ENCODE measurements at regions not wholly inside any gene's neighbourhood (a gene's known extent, or its start where the extent isn't known, plus 50 kb on each side); places are given as distances from the start of the nearest gene placed in this dataset.

DNA sequence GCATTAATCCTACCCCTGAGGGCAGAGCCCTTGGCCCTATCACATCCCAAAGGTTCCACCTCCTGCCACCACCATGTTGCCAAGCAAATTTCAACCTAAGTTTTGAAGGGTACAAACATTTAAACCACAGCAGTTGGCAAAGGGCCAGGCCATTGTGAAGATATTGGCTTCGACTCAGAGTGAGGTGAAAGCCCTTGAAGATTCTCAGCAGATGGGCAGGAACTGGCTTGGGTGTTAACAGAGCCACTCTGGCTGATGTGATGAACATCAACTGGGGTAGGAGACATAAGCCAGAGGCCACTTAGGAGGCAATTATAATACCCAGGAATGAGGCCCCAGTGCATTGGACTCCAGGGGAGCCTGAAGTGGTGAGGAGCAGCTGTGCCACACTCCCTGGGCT is 207.7 kb upstream of the KAZN start:
- no peaks in the 10 kb centered on the region for H3K27me3 ChIP-seq (ENCODE audit: control insufficient read depth in 1 of 2, insufficient read depth in 2 of 2, low read length in 2 of 2)
- in situ Hi-C loops (cut with HindIII; ENCODE audit: extremely low pct_ligation_motif_present, low pct_unique_long_range_greater_than_20kb) (no loop called here), intact Hi-C loops (cut with micrococcal nuclease; ENCODE audit: unreplicated experiment) (no loop called here)
- no peaks in the 10 kb centered on the region for H4K20me1 ChIP-seq (ENCODE audit: insufficient read depth, low read length)
- H3K4me1 ChIP-seq (ENCODE audit: insufficient read depth, low read length) = no peaks in the 10 kb centered on the region
- CTCF ChIA-PET (ENCODE audit: low intra/inter-chr PET ratio, low total read pairs) = no interaction called here
- DNase-seq (ENCODE audit: low spot score) (no peak), ATAC-seq (no peak), FAIRE-seq (no peak)
- H3K27ac ChIP-seq (ENCODE audit: extremely low read length, insufficient read depth, low read length) = no peak overlapping the region
- H3K36me3 ChIP-seq (replicated peaks in 1 of 2; ENCODE audit: control insufficient read depth in 1 of 2, insufficient read depth in 2 of 2, low read length in 2 of 2) = no peaks in the 10 kb centered on the region
- no TSS peak for BruUV-seq (replicated peaks)
- no peak overlapping the region for H2AFZ ChIP-seq (ENCODE audit: low read length)
- no peak overlapping the region for H3K4me3 ChIP-seq (replicated peaks in 1 of 3; ENCODE audit: insufficient read depth in 1 of 3, low read depth in 2 of 3, low read length in 3 of 3)
- H3K4me2 ChIP-seq (ENCODE audit: low read depth, low read length) = no peak overlapping the region
- no peak for TF ChIP-seq NFIC (IDR thresholded peaks at IDR 0.05; ENCODE audit: low read length)
- no peak for TF ChIP-seq MYPOP (CRISPR knock-in tag; IDR thresholded peaks at IDR 0.05)
- no peak for TF ChIP-seq ZNF550 (CRISPR knock-in tag; IDR thresholded peaks at IDR 0.05; ENCODE audit: borderline replicate concordance)
- TF ChIP-seq SUZ12 (IDR thresholded peaks at IDR 0.05; ENCODE audit: low read depth, low read length) = no peak
- TF ChIP-seq CEBPB (IDR thresholded peaks at IDR 0.05; ENCODE audit: borderline replicate concordance, low read depth, low read length) = no peak
- no peak for TF ChIP-seq ZNF383 (CRISPR knock-in tag; IDR thresholded peaks at IDR 0.05; ENCODE audit: borderline replicate concordance)
- no peak for TF ChIP-seq RBM39 (IDR thresholded peaks at IDR 0.05; ENCODE audit: low read depth, low read length, poor library complexity, severe bottlenecking)
- no peak for TF ChIP-seq NFATC3 (CRISPR knock-in tag; IDR thresholded peaks at IDR 0.05)
- TF ChIP-seq MTERF4 (CRISPR knock-in tag; IDR thresholded peaks at IDR 0.05) = no peak
- TF ChIP-seq PCBP1 (IDR thresholded peaks at IDR 0.05; ENCODE audit: borderline replicate concordance, low read depth, low read length) = no peak
- no peaks in the 10 kb centered on the region for H3K79me2 ChIP-seq (ENCODE audit: insufficient read depth, low read length)
- 0 out of 2 replicates have a peak, but pooled peaks cover 5% of the 10 kb centered on the region for H3K9me3 ChIP-seq (ENCODE audit: low read length)
- H3K9ac ChIP-seq (ENCODE audit: insufficient read depth, low read depth, low read length) = no peak overlapping the region
- WGBS (ENCODE audit: low lambda C conversion rate) = 0% methylated on average over 1 of the region's 1 CpG
- POLR2A ChIA-PET = no interaction called here
